Liver (tissue), 3 donors: ENCODE measurements at regions not wholly inside any gene's neighbourhood (a gene's known extent, or its start where the extent isn't known, plus 50 kb on each side); places are given as distances from the start of the nearest gene placed in this dataset.

Experiments used
- FOXA1 ChIP-seq: IDR thresholded peaks from 2 replicates; pipeline ENCODE4 v1.6.1; 2016; ENCODE audit warnings: antibody characterized with exemption
- GABPA ChIP-seq, 2 donors: IDR thresholded peaks in 1 of 2; conservative IDR thresholded peaks in 1 of 2; 2 replicates each; pipeline ENCODE4 v1.6.1; 2016; ENCODE audit warnings: antibody characterized with exemption in 2 of 2, mild to moderate bottlenecking in 1 of 2, moderate library complexity in 1 of 2
- HNF4G ChIP-seq: IDR thresholded peaks from 2 replicates; pipeline ENCODE4 v1.6.1; 2016; ENCODE audit warnings: antibody characterized with exemption
- MAX ChIP-seq: IDR thresholded peaks from 2 replicates; pipeline ENCODE4 v1.6.1; 2016; ENCODE audit warnings: antibody characterized with exemption
- NR2F2 ChIP-seq: IDR thresholded peaks from 2 replicates; pipeline ENCODE4 v1.6.1; 2016; ENCODE audit warnings: antibody characterized with exemption
- RAD21 ChIP-seq, 2 donors: IDR thresholded peaks; 2 replicates each; pipeline ENCODE4 v1.6.1; 2016; ENCODE audit warnings: antibody characterized with exemption in 2 of 2, mild to moderate bottlenecking in 2 of 2
- SP1 ChIP-seq: IDR thresholded peaks from 2 replicates; pipeline ENCODE4 v1.6.1; 2018; ENCODE audit warnings: antibody characterized with exemption, mild to moderate bottlenecking
- TAF1 ChIP-seq: conservative IDR thresholded peaks from 2 replicates; pipeline ENCODE4 v1.6.1; 2016; ENCODE audit warnings: antibody characterized with exemption, mild to moderate bottlenecking
- YY1 ChIP-seq: IDR thresholded peaks from 2 replicates; pipeline ENCODE4 v1.6.1; 2016; ENCODE audit warnings: antibody characterized with exemption, mild to moderate bottlenecking
- TF ChIP-seq, protein P1 (sequence below): fragments of 150-350 bp; IDR thresholded peaks from 2 replicates; pipeline ENCODE4 v1.5.1; 2017; ENCODE audit warnings: improper control_type of control experiment, low read depth, low read length; ENCODE audit not compliant: missing input control
- TF ChIP-seq, protein P2 (sequence below): IDR thresholded peaks from 2 replicates; pipeline ENCODE4 v1.6.1; 2016; ENCODE audit warnings: antibody characterized with exemption, mild to moderate bottlenecking
- TF ChIP-seq, protein P3 (sequence below): IDR thresholded peaks from 2 replicates; pipeline ENCODE4 v1.6.1; 2016; ENCODE audit warnings: antibody characterized with exemption
- donor health status: healthy.
- donor health status: healthy.

DNA sequence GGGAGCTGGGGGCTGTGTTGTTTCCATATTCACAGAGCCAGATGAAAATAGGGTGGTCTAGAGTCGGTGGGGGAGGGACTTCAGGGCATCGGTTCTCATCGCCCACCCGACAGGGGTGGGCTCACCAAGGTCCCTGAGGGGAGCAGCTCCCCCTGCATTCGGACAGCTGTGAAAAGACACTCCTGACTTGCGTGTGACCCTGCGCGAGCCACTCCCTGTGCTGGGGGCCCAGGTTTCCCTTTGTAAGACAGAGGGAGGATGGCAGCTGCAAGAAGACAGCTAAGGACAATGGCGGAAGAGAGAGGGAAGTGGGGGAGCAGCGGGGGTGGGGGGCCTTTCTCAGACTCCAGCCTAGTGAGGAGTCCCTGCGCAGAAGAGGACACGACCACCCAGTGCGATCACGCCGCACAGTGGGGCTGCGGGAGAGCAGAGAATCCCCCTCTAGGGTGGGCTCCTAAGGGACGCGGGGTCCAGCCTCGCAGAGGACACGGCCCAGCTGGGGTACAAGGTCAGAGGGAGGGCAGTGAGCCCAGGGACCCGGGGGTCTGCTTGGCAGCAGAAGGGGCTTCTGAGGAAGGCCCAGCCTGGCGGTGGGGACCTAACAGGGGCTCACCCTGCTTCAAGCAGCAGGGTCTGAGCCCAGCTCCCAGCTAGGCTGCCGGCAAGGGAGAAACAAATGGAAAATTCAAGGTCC lies 326.9 kb upstream of the DIO3 start:
- TF ChIP-seq YY1 (no peak), MAX (no peak), FOXA1 (no peak), SP1 (no peak), NR2F2 (no peak), GABPA (IDR thresholded peaks at IDR 0.05 in 1 of 2, conservative IDR thresholded peaks at IDR 0.05 in 1 of 2) (no peak), RAD21 (IDR thresholded peaks at IDR 0.05) (no peak), HNF4G (no peak), TAF1 (no peak)
- TF ChIP-seq, protein P1, sequence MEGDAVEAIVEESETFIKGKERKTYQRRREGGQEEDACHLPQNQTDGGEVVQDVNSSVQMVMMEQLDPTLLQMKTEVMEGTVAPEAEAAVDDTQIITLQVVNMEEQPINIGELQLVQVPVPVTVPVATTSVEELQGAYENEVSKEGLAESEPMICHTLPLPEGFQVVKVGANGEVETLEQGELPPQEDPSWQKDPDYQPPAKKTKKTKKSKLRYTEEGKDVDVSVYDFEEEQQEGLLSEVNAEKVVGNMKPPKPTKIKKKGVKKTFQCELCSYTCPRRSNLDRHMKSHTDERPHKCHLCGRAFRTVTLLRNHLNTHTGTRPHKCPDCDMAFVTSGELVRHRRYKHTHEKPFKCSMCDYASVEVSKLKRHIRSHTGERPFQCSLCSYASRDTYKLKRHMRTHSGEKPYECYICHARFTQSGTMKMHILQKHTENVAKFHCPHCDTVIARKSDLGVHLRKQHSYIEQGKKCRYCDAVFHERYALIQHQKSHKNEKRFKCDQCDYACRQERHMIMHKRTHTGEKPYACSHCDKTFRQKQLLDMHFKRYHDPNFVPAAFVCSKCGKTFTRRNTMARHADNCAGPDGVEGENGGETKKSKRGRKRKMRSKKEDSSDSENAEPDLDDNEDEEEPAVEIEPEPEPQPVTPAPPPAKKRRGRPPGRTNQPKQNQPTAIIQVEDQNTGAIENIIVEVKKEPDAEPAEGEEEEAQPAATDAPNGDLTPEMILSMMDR: no peak
- TF ChIP-seq, protein P2, sequence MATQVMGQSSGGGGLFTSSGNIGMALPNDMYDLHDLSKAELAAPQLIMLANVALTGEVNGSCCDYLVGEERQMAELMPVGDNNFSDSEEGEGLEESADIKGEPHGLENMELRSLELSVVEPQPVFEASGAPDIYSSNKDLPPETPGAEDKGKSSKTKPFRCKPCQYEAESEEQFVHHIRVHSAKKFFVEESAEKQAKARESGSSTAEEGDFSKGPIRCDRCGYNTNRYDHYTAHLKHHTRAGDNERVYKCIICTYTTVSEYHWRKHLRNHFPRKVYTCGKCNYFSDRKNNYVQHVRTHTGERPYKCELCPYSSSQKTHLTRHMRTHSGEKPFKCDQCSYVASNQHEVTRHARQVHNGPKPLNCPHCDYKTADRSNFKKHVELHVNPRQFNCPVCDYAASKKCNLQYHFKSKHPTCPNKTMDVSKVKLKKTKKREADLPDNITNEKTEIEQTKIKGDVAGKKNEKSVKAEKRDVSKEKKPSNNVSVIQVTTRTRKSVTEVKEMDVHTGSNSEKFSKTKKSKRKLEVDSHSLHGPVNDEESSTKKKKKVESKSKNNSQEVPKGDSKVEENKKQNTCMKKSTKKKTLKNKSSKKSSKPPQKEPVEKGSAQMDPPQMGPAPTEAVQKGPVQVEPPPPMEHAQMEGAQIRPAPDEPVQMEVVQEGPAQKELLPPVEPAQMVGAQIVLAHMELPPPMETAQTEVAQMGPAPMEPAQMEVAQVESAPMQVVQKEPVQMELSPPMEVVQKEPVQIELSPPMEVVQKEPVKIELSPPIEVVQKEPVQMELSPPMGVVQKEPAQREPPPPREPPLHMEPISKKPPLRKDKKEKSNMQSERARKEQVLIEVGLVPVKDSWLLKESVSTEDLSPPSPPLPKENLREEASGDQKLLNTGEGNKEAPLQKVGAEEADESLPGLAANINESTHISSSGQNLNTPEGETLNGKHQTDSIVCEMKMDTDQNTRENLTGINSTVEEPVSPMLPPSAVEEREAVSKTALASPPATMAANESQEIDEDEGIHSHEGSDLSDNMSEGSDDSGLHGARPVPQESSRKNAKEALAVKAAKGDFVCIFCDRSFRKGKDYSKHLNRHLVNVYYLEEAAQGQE: no peak
- TF ChIP-seq, protein P3, sequence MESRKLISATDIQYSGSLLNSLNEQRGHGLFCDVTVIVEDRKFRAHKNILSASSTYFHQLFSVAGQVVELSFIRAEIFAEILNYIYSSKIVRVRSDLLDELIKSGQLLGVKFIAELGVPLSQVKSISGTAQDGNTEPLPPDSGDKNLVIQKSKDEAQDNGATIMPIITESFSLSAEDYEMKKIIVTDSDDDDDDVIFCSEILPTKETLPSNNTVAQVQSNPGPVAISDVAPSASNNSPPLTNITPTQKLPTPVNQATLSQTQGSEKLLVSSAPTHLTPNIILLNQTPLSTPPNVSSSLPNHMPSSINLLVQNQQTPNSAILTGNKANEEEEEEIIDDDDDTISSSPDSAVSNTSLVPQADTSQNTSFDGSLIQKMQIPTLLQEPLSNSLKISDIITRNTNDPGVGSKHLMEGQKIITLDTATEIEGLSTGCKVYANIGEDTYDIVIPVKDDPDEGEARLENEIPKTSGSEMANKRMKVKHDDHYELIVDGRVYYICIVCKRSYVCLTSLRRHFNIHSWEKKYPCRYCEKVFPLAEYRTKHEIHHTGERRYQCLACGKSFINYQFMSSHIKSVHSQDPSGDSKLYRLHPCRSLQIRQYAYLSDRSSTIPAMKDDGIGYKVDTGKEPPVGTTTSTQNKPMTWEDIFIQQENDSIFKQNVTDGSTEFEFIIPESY: no peak
